Keratinocyte (primary cell): ENCODE measurements at regions not wholly inside any gene's neighbourhood (a gene's known extent, or its start where the extent isn't known, plus 50 kb on each side); places are given as distances from the start of the nearest gene placed in this dataset.

ENCODE experiments used
- DNase-seq: peaks from one replicate; pipeline ENCODE4 v3.0.0-alpha.2; 2011; ENCODE audit warnings: low read depth, missing footprints, low spot score
- FAIRE-seq: peaks from 2 replicates; lab custom pipeline; 2011; peaks lifted over from hg19 to GRCh38; lab: Jason Lieb, UNC
- H2AFZ ChIP-seq: 2 replicates; pipeline ENCODE4 v1.6.0; 2012; ENCODE audit warnings: low read length, control low read depth, inconsistent platforms; ENCODE audit not compliant: control insufficient read depth
- H3K27ac ChIP-seq: 2 replicates; pipeline ENCODE4 v1.5.1; 2011; ENCODE audit warnings: low read length; ENCODE audit not compliant: control insufficient read depth, insufficient read depth
- H3K27me3 ChIP-seq: 3 replicates; pipeline ENCODE4 v1.6.0; 2011; ENCODE audit warnings: low read length; ENCODE audit not compliant: control insufficient read depth, insufficient read depth; ENCODE audit errors: extremely low read depth
- H3K36me3 ChIP-seq, 2 experiments: 2 replicates in 1 of 2; 3 replicates in 1 of 2; pipeline ENCODE4 v1.5.1; 2011; ENCODE audit warnings: low read length in 2 of 2, mild to moderate bottlenecking in 1 of 2; ENCODE audit not compliant: control insufficient read depth in 2 of 2, insufficient read depth in 2 of 2; ENCODE audit errors: extremely low read depth in 1 of 2
- H3K4me1 ChIP-seq: 3 replicates; pipeline ENCODE4 v1.5.1; 2011; ENCODE audit warnings: low read length; ENCODE audit not compliant: control insufficient read depth, insufficient read depth; ENCODE audit errors: extremely low read depth
- H3K4me2 ChIP-seq: 3 replicates; pipeline ENCODE4 v1.6.0; 2011; ENCODE audit warnings: low read depth, low read length; ENCODE audit not compliant: control insufficient read depth, insufficient read depth; ENCODE audit errors: extremely low read depth
- H3K4me3 ChIP-seq, 3 experiments: fragments of 200-600 bp in 1 of 3; sonication (generic) in 1 of 3; 2 replicates in 2 of 3; 3 replicates in 1 of 3; pipeline ENCODE4 v1.5.1; 2011 to 2016; ENCODE audit warnings: low read length in 3 of 3, mild to moderate bottlenecking in 3 of 3, control low read depth in 2 of 3, inconsistent platforms in 1 of 3, low read depth in 1 of 3, mixed read lengths in 1 of 3, mixed run types in 1 of 3, moderate library complexity in 1 of 3; ENCODE audit not compliant: control insufficient read depth in 2 of 3, insufficient read depth in 2 of 3; ENCODE audit errors: extremely low read depth in 1 of 3
- H3K79me2 ChIP-seq: 2 replicates; pipeline ENCODE4 v1.6.0; 2012; ENCODE audit warnings: low read length; ENCODE audit not compliant: control insufficient read depth, insufficient read depth
- H3K9ac ChIP-seq: 3 replicates; pipeline ENCODE4 v1.6.0; 2011; ENCODE audit warnings: low read length; ENCODE audit not compliant: control insufficient read depth, insufficient read depth; ENCODE audit errors: extremely low read depth
- H3K9me1 ChIP-seq: 3 replicates; pipeline ENCODE4 v1.6.0; 2011; ENCODE audit warnings: low read length; ENCODE audit not compliant: control insufficient read depth, insufficient read depth; ENCODE audit errors: extremely low read depth
- H3K9me3 ChIP-seq: 2 replicates; pipeline ENCODE4 v1.5.1; 2012; ENCODE audit warnings: low read depth, low read length; ENCODE audit not compliant: control insufficient read depth
- H4K20me1 ChIP-seq: 3 replicates; pipeline ENCODE4 v1.6.0; 2011; ENCODE audit warnings: low read length; ENCODE audit not compliant: control insufficient read depth, insufficient read depth; ENCODE audit errors: extremely low read depth
- EZH2 ChIP-seq: IDR thresholded peaks from one replicate; pipeline ENCODE4 v1.6.1; 2012; ENCODE audit warnings: inconsistent platforms, mild to moderate bottlenecking, low read length, moderate library complexity
- dilution Hi-C: fragments of 300-500 bp; cut with MboI; formaldehyde crosslinking; loops from one replicate; pipeline ENCODE4 v1.7.0; 2020; ENCODE audit warnings: low sequenced_read_pairs; ENCODE audit not compliant: extremely low pct_ligation_motif_present
- TF ChIP-seq, protein P1 (sequence below), 3 experiments: IDR thresholded peaks in 1 of 3; conservative IDR thresholded peaks in 1 of 3; optimal IDR thresholded peaks in 1 of 3; 2 replicates in 2 of 3; 3 replicates in 1 of 3; pipeline versions ENCODE3 to v1.5.1; 2011; ENCODE audit warnings: low read length in 3 of 3, mild to moderate bottlenecking in 3 of 3, moderate library complexity in 2 of 3, control low read depth in 1 of 3, inconsistent platforms in 1 of 3; ENCODE audit not compliant: insufficient read depth in 2 of 3; ENCODE audit errors: extremely low read depth in 1 of 3

DNA sequence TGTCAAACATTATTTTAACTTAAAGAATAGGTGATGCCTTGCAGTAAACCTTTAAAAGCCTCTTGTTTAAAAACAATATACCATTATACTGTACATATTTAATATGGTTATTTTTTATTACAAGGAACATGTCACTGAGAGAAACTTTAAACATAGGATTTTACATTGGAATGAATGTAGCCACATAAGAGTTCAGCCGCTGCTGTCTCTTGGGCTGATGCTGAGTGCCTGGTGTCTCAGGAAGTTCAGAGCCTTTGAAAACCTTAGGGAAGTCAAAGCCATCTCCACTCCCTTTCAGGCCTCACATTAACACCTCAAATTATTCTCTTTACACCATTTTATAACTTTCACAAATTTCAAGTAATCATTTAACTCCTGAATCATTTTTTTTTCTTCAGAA lies 93.5 kb upstream of the DKK2 start:
- no peaks in the 10 kb centered on the region for H3K79me2 ChIP-seq
- no peak overlapping the region for H3K9ac ChIP-seq
- H3K4me2 ChIP-seq: no peak overlapping the region
- dilution Hi-C loops: no loop called here
- FAIRE-seq (no peak), DNase-seq (no peak)
- H2AFZ ChIP-seq: no peak overlapping the region
- no peaks in the 10 kb centered on the region for H3K27me3 ChIP-seq
- no peaks in the 10 kb centered on the region for H4K20me1 ChIP-seq
- TF ChIP-seq EZH2: no peak
- TF ChIP-seq, protein P1, sequence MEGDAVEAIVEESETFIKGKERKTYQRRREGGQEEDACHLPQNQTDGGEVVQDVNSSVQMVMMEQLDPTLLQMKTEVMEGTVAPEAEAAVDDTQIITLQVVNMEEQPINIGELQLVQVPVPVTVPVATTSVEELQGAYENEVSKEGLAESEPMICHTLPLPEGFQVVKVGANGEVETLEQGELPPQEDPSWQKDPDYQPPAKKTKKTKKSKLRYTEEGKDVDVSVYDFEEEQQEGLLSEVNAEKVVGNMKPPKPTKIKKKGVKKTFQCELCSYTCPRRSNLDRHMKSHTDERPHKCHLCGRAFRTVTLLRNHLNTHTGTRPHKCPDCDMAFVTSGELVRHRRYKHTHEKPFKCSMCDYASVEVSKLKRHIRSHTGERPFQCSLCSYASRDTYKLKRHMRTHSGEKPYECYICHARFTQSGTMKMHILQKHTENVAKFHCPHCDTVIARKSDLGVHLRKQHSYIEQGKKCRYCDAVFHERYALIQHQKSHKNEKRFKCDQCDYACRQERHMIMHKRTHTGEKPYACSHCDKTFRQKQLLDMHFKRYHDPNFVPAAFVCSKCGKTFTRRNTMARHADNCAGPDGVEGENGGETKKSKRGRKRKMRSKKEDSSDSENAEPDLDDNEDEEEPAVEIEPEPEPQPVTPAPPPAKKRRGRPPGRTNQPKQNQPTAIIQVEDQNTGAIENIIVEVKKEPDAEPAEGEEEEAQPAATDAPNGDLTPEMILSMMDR (optimal IDR thresholded peaks at IDR 0.05 in 1 of 3, IDR thresholded peaks at IDR 0.05 in 1 of 3, conservative IDR thresholded peaks at IDR 0.05 in 1 of 3; ENCODE audit: extremely low read depth in 1 of 3, insufficient read depth in 2 of 3, low read length in 3 of 3): no peak
- H3K4me3 ChIP-seq: no peak overlapping the region
- H3K4me1 ChIP-seq: no peaks in the 10 kb centered on the region
- H3K9me1 ChIP-seq: no peaks in the 10 kb centered on the region
- no peaks in the 10 kb centered on the region for H3K9me3 ChIP-seq
- H3K27ac ChIP-seq: no peak overlapping the region
- no peaks in the 10 kb centered on the region for H3K36me3 ChIP-seq

DNA sequence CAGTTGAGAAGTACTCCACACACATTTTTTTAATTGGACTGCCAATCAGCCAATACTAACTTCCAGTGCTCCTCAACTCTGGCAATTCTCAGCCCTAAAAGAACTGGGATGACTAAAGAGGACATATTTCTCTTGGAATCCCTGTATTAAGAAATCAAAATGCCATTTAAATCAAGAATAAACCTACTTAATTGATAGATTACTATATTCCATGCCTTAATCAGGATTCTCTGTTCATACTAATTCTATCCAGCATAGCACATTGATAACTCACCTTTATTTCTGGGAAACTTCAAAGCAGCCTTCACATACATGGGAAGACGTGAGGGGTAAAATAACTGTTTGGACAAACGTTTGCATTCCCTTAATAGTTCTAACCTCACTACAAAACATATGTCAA lies 93.0 kb upstream of the DKK2 start:
- Histone ChIP-seq H3K36me3 (no peaks in the 10 kb centered on the region), H3K9ac (no peak overlapping the region), H3K4me1 (no peaks in the 10 kb centered on the region), H2AFZ (no peak overlapping the region), H3K9me3 (no peaks in the 10 kb centered on the region), H3K27ac (no peak overlapping the region), H3K4me2 (no peak overlapping the region), H4K20me1 (no peaks in the 10 kb centered on the region), H3K9me1 (no peaks in the 10 kb centered on the region), H3K4me3 (no peak overlapping the region), H3K79me2 (no peaks in the 10 kb centered on the region), H3K27me3 (no peaks in the 10 kb centered on the region)
- no peak for TF ChIP-seq EZH2
- TF ChIP-seq, protein P1 (optimal IDR thresholded peaks at IDR 0.05 in 1 of 3, IDR thresholded peaks at IDR 0.05 in 1 of 3, conservative IDR thresholded peaks at IDR 0.05 in 1 of 3; ENCODE audit: extremely low read depth in 1 of 3, insufficient read depth in 2 of 3, low read length in 3 of 3): no peak
- no peak for FAIRE-seq
- no peak for DNase-seq
- dilution Hi-C loops: no loop called here
